Activated CD4-positive, alpha-beta T cell treated with anti-CD3 and anti-CD28 coated beads, Interleukin-2, Interleukin-6, amounts not matched to agents 100 ng/mL and 50 ng/mL, durations not matched to agents 16 hours and 8 hours (primary cell): ENCODE measurements at regions not wholly inside any gene's neighbourhood (a gene's known extent, or its start where the extent isn't known, plus 50 kb on each side); places are given as distances from the start of the nearest gene placed in this dataset.
"Not testable (repeated sequence)": the region's sequence is repeated elsewhere in the genome, so short reads cannot be mapped to it uniquely, and the experiment has no call there.

Experiments used
- DNase-seq: peaks from one replicate; pipeline ENCODE4 v3.0.0-alpha.2; 2020

DNA sequence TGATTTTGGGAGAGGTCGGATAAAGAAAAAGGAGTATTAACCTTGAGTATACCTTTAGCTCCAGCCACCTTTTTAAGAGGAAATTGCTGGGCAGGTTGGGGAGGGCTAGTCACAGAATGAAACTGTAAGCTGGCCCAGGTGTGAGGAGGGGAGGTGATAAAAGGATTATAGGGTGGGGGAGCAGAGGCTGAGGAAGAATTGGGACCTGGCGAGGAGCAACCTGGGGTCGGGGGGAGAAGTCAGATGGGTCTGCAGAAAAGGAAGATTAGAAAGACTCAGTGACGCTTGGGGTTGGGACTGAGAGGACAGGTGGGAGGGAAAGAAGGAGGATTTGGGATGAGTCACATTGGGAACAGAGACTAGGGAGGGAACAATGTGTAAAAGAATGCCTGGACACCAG lies 1548.5 kb upstream of the WWC1 start:
- DNase-seq = not testable (repeated sequence)

DNA sequence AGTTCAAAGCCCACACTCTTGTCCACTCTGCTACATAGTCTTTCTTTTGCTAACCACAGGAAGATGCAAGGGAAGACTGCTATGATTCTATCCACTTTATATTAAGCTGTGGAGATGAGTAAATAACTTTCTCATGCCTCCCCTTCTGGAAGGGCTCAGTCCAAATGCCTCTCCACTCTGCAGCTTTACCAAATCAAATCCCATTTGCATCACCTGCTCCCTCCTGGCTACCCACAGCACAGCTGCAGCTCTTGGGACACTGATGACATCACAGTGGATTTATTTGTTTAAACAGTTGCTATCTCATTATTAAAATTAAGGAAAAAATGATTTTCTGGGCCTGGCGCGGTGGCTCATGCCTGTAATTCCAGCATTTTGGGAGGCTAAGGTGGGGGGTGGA lies 1544.9 kb upstream of the WWC1 start:
- DNase-seq = no peak

DNA sequence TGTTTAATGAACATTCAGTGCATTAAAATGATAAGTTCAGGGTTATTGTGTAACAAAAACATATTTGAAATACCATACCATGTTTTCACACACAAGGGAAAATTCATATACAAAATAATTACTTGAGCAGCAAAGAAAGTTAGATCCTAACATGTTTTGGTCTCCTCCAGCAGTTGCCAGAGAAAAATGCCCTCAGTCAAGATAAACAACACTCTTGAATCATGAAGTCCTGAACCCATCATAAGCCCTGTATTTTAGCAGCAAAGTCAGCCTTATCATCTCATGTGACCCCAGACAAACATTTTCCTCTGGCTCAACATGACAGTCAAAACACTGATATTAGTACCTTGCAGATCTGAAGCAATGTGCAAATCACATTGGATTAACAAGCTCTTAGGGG lies 1541.1 kb upstream of the WWC1 start:
- no peak for DNase-seq

DNA sequence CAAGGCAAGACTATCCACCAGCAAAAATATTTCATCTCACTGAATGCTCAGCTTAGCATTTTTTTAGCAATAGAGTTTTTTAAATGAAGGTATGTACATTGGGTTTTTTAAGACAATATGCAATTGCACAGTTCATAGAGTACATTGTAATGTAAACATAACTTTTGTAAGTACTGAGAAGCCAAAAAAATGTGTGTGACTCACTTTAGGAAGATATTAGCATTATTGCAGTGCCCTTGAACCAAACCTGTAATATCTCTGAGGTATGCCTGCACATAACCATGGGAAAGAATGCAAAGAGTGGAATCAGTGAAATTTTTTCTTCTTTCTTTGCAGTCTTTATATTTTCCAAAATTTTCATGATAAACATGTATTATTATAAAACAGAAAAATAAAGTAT lies 1533.3 kb upstream of the WWC1 start:
- no peak for DNase-seq

DNA sequence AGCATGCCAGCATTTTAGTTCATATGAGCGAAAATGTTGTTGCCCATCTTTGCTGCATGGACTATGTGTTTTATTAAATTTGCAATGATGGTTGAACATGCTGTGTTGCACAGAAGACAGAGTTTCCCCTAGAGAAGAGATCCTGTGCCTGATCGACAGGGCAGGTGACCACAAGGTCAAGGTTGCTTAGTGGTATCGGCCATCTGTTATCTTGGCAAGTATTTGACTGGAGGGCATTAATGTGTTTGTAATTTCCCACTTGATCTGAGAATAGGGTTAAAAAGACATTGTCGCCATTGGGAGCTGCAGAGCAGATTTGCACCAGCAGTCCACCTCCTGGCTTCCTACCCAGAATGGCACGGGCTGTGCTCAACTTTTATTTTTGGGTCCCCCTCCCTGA lies 1523.6 kb upstream of the WWC1 start:
- no peak for DNase-seq

DNA sequence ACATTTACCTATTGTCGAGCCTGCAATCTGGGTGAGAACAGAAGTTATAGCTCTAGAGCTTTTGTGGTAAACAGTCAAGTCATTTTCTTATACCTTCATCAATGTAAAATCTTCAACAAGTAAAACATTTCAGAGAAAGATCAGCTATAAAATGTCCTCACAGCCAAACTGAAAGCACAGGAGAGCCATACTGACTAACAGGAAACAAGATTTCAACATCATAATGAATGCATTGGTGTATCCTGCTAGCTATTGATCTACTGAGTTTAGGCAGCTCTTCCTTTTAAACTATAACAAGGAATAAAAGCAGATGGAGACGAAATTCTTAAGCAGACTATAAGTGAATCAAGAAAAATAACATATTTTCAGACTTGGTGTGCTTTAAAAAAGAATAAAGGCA lies 1522.9 kb upstream of the WWC1 start:
- DNase-seq = no peak

DNA sequence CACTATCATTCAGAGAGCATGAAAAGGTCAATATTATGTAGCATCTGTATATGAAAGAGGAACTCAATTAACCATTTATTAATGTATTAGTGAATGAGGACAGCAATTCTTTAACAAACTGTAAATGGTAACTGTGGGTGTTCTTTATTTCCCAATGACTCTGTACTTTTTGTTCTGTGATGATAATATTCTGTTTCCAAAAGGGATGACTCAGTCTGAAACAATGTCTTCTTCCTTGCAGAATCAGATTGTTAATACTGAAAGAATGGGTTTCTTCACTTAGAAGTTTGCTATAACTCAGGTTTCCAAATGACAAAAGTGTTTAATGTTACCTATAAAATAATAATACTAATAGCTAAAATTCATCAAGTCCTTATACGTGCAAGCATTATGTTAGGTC lies 1518.7 kb upstream of the WWC1 start:
- DNase-seq = peak; percentile 11

DNA sequence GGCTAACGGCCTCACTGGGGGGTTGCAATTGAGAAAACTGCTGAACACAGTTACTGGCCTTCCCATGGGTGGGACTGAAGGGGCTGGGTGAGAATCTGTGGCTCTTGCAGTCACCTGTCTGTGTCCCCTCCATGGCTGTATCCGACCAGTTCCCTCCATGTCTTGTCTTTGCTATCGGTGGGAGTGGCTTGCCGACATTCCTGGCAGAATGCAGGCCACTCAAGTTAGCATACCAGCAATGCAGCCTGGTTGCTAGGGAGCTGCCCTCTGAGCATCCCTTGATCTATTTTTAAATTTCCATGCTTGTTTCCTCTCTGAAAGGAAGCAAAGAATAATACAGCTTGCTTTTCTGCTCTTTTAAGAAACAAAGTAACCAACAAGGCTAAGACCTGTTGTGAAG lies 1509.7 kb upstream of the WWC1 start:
- no peak for DNase-seq

DNA sequence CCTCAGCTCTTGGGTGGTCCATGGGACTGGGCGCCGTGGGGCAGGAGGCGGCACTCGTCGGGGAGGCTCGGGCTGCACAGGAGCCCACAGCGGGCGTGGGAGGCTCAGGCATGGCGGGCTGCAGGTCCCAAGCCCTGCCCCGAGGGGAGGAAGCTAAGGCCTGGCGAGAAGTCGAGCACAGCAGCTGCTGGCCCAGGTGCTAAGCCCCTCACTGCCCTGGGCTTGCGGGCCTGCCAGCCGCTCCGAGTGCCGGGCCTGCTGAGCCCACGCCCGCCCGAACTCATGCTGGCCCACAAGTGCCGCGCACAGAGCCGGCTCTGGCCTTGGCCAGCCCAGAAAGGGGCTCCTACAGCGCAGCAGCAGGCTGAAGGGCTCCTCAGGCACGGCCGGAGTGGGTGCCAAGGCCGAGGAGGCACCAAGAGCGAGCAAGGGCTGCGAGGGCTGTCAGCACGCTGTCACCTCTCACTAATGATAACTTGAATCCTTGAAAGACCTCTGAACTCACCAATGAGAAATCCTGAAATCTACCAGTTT lies 1506.8 kb upstream of the WWC1 start:
- no peak for DNase-seq

DNA sequence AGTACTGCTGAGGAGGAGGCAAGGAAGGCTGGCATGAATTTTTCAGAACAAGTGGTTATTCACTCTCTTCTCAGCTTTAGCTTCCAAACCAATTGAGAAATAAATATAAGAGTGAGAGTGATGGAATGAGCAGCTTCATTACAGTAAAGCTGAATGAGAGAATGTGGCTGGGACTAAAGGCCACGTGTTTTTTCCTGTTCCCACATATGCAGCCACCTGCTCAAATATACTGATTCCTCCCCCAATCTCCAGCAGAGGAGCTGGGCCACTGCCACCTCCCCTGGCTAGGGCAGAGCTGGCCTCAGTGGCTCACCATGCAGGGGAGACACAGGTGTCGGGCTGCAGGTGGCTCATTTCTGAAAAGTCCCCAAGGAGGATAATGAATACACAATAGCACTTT lies 1505.3 kb upstream of the WWC1 start:
- DNase-seq = no peak

DNA sequence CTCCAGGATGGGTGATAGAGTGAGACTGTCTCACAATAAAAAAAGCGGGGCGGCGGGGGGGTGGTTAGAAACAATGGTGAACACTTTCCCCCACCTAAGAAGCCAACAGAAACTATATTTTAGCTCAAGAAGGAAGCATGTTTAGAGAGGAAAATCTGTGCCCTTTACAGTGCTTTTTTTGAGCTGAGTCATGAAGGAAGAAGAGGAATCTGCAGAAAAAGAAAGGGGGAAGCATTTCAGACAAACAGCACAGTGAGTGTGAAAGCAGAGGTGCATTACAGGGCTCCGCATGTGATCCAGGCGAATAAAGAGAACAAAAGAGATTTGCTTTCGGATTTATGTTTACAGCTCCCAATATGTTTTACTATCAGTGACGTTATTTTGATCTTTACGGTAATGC lies 1504.6 kb upstream of the WWC1 start:
- DNase-seq = no peak

DNA sequence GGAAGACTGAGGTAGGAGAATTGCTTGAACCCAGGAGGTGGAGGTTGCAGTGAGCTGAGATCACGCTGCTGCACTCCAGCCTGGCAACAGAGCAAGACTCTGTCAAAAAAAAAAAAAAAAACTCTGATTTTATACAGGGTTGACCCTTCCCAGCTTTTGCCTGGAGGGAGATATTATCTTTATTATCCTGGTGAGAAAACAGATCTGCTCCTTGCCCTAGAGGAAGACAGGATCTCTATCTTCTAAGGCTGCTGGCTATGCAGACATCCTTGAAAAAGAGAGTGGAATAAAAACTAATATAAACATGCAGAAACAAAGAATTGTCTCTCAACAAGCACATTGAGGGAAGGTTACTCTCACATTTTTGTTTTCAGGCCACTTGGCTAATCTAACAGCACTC lies 1503.4 kb upstream of the WWC1 start:
- DNase-seq = no peak

DNA sequence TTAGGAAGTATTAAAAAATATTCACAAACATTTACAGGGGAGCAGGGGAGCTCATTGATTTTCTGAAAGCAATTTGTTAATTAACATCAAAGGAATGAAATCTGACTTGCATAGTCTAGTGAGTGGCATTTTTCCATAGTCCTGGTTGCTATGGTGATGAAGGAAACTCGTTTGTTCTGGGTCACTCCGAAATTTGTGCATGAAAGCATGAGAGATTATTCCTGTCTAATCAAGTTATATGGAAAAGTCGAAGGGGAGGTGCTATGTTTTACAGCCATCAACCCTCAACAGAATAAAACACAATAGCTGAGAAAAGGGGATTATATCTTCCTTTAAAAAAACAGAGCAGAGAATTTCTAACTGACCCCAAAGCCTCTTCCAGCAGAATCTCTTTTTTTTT lies 1495.7 kb upstream of the WWC1 start:
- DNase-seq = no peak

DNA sequence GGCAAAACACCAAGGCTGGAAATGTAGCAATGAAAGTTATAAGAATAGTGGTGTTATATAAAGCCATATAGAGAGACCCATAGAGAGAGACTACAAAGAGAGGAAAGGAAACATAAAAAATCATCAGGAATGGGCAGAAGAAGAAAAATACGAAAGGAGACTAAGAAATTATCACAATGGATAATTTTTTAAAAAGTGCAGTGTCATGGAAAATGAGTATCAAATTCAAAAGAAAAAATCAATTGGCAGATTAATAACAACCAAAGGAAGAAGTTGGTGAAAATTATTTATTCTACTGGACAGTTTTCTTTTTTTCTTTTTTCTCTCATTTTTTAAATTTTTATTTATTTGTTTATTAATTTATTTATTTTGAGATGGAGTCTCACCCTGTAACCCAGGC lies 1488.4 kb upstream of the WWC1 start:
- no peak for DNase-seq

DNA sequence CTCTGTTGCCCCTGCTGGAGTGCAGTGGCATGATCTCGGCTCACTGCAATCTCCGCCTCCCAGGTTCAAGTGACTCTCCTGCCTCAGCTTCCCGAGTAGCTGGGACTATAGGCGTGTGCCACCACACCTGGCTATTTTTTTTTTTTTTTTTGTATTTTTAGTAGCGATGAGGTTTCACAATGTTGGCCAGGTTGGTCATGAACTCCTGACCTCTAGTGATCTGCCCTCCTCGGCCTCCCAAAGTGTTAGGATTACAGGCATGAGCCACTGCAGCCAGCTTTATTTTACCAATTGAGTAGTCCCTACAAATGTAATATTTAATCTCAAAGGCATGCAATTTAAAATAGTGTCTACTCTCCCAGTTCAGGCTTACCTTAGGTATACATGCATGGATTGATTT lies 1487.2 kb upstream of the WWC1 start:
- not testable (repeated sequence) for DNase-seq

DNA sequence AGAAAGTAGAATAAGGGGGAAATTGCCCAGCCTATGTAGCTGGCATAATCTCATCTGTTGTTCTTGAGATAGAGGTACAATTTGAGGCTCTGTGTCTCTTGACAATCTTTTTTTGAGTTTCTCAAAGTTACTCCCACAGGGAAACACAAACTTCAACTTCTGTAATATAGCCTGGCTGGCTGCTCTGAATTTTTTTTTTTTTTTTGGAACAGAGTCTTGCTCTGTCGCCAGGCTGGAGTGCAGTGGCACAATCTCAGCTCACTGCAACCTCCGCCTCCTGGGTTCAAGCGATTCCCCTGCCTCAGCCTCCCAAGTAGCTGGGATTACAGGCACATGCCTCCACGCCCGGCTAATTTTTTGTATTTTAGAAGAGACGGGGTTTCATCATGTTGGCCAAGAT lies 1486.8 kb upstream of the WWC1 start:
- DNase-seq = not testable (repeated sequence)

DNA sequence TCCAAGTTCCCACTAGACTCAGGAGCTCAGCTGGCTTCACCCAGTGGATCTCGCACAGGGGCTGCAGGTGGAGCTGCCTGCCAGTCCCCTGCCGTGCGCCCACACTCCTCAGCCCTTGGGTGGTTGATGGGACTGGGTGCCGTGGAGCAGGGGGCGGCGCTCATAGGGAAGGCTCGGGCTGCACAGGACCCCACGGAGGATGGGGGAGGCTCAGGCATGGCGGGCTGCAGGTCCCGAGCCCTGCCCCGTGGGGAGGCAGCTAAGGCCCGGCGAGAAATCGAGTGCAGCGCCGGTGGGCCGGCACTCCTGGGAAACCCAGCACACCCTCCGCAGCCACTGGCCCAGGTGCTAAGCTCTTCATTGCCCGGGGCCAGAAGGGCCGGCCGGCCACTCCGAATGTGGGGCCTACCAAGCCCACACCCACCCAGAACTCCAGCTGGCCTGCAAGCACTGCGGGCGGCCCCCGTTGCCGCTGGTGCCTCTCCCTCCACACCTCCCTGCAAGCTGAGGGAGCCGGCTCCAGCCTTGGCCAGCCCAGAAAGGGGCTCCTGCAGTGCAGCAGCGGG lies 1481.3 kb upstream of the WWC1 start:
- not testable (repeated sequence) for DNase-seq

DNA sequence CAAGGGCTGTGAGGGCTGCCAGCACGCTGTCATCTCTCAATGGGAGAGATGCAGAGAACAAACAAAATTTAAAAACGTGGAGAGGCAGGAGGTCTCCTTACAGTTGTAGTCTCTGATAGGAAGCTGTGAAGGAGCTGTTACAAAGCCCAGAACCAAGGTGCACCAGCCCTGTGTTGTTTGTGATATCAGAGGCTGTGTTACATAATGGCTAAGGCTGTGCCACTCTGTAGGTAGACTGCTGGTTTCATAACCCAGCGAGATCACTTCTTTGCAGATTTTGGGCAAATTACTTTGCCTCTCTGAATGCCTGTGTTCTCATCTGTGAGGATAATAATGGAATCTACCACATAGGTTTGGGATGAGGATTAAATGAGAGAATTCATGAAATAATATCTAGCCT lies 1480.7 kb upstream of the WWC1 start:
- no peak for DNase-seq

DNA sequence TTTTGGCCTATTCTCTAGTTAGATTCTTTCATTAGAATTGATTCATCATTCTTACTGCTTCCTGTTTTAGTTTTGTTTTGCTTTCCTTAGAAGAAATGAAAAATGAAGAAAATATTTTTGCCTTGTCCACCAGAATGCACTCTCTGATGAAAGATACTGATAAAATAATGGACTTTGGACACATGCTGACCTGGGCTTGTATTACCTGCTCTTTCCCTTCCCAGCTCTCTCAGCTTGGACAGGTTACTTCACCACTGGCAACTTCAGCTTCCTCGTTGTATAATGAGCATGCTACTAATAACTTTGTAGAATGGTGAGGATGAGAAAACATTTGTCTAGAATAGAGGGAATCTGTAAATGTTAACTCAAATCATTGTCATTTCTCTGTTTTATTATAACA lies 1468.1 kb upstream of the WWC1 start:
- no peak for DNase-seq

DNA sequence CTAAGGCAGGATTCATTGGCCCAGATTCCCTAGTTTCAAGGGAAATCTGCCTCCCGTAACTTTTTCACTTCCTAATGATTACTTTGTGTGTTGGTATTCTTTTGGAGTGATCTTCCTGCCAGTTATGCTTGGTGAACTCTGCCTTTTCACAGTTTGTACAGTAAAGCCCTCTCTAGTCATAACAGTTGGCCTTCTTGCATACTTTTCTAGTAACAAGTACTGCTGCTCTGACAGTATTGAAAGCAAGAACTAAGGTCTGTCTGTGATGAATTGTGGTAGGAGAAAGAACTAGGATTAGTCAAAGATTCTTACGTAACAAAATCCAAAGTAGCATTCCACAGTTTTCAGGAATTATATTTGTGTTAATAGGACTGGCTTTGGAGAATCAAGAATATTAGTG lies 1457.2 kb upstream of the WWC1 start:
- no peak for DNase-seq

DNA sequence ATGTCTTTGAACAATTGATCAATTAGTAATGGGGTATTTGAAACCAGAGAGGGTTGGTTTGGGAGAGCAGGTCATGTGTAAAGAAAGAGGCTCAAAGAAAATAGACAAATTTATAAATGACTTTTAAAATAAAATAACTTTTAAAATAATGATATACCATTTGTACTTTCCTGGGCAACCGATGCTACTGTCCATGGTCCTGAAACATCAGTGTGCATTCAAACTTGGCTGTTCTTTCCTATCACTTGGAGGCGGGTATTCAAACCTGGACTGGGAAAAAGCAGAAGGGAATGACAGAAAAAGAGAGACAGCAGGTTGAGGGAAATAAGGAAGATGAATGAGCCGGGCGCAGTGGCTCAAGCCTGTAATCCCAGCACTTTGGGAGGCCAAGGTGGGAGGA lies 1446.4 kb upstream of the WWC1 start:
- no peak for DNase-seq

DNA sequence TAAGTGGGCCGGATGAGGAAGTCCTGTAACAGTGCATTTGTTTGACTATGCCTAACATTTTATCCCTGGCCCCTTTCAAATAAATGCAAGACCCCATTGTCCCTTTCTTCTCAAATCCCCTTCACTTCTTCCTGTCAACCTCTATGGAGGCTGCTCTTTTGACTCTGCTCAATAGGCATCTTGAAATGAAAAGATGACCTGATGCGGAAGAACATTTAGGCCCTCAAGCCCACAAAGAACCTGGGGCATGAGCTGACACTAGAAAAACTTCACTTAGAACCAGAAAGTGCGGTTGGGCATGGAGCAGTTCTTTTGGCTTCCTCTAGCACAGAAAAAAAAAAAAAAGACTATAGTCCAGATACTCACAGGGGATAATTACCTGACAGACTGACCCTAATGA lies 1434.7 kb upstream of the WWC1 start:
- DNase-seq = no peak

DNA sequence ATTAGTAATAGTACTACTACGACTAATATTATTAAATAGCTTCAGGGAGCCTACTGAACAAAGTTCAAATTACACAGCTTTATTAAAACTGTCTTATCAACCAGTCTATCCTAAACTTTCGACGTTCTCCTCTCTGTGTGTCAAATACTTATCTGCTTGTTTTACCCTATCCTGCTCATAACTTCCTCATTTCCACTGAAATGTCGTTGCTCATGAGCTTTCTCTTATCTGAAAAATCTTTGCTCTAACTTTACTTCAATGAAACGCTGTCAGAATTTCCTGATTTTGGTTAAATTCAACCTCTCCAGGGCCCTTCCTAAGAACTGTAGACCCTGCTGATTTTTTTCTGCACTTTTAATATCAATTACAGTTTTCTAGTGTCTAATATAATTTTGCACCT lies 1431.0 kb upstream of the WWC1 start:
- DNase-seq = no peak

DNA sequence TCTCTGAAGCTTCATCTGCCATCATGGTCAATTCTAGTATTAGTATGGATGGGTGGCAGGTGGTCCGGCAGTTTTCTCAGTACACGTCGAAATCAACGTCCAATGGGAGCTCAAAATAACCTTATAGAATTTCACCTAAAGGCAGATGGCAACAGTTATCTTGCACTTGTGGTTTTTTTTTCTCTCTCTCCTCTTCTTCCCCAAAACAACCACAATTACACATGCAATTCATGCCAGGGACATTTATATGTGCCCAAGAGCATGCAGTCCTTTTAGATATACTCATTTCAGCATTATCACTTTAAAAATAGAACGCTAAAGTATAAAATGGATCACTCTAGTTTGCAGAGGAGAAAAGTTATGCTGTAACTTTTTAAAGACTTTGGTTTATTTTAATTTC lies 1428.9 kb upstream of the WWC1 start:
- DNase-seq = no peak

DNA sequence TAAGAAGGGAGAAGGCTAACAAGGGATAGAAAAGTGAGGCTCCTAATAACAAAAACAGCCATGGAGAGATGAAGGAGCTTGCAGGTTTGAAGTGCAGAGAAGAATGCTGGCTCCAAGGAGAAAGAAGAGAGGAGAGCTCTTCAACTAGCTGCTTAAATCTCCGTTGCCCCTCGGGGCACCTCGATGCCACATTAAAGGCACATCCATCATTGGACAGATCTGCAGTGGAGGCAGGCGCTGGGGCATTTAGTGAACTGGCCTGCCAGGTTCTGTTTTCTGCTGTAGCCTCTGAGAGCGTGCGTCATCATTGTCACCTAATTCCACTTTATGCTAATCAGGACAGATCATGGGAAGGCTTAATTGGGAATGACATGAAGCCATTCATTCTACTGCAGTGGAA lies 1426.2 kb upstream of the WWC1 start:
- DNase-seq = no peak

DNA sequence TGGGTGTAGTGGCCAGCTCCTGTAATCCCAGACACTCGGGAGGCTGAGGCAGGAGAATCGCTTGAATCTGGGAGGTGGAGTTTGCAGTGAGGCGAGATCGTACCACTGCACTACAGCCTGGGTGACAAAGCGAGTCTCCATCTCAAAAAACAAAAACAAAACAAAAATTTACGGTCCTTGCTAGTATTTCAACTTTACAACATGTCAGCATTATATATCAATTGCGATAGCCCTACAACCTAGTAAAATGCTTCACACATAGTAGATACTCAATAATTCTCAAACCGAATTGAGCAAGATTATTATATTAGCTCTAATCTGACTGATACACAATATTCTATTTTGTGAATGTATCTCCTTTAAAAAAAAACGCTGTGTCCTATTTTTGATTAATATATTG lies 1411.0 kb upstream of the WWC1 start:
- DNase-seq = no peak
